HG03442 (cell line): ENCODE measurements at regions not wholly inside any gene's neighbourhood (a gene's known extent, or its start where the extent isn't known, plus 50 kb on each side); places are given as distances from the start of the nearest gene placed in this dataset.

Experiments
- ATAC-seq: cut with Tn5 transposase; IDR thresholded peaks from one replicate; pipeline ENCODE4 v1.9.1; 2021; ENCODE audit warnings: mild to moderate bottlenecking, moderate library complexity; ENCODE audit not compliant: unreplicated experiment

- ATAC-seq, result no peak
Measured at GRCh38 chr6:141261672-141262060, 871.1 kb upstream of the GJE1 start.

GRCh38 chr6:141261016-141261671 lies 871.6 kb upstream of the GJE1 start:
- ATAC-seq, result no peak

DNA sequence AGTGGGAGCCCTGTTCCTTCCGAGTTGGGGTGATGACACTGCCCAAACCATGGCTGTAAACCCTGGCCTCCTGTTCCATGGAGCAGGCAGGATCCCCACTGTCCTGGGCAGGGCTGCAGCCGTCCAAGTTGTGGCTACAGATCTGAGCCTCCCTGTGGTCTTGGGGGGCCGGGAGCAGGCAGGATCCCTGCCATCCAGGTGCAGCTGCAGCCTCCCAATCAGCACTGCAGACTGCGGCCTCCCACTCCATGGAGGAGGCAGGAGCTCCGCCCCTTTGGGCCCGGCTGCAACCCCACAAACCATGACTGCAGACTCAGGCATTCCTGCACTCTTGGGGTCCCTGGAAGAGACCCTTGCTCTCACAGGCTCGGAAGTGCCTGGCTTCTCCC lies 872.1 kb upstream of the GJE1 start:
- no peak for ATAC-seq

- ATAC-seq, result no peak
Measured at GRCh38 chr6:141259807-141260206, 872.9 kb upstream of the GJE1 start.

GRCh38 chr6:141259091-141259490 lies 873.6 kb upstream of the GJE1 start:
- no peak for ATAC-seq

DNA sequence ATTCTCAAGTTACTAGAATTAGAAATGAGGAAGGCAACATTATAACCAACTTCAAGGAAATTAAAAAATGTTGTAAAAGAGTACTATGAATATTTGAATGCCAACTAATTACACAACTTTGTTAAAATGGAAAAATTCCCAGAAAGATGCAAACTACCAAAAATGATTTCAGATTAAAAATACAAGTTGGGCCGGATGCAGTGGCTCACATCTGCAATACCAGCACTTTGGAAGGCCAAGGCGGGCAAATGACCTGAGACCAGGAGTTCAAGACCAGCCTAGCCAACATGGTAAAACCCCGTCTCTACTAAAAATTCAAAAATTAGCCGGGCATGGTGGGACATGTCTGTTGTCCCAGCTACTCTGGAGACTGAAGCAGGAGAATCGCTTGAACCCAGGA lies 874.2 kb upstream of the GJE1 start:
- ATAC-seq, result no peak

GRCh38 chr6:141254336-141254735 lies 878.4 kb upstream of the GJE1 start:
- no peak for ATAC-seq

- no peak for ATAC-seq
Measured at GRCh38 chr6:141252828-141253608, 879.7 kb upstream of the GJE1 start.

DNA sequence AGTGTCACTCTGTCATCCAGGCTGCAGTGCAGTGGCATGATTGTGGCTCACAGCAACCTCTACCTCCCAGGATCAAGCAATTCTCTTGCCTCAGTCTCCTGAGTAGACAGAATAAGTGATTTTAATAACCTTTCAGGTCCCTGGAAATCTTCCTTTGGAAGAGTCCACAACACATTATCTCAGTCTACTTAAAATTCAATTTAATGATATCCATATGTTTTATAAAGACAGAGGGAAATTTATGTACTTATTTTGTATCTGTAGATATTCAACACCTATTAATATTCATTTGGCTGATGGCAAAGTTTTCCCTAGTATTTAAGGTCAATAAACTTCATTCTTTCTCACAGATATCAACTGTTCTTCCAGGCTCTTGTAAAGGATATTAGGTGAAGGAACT lies 881.4 kb upstream of the GJE1 start:
- ATAC-seq, result no peak

DNA sequence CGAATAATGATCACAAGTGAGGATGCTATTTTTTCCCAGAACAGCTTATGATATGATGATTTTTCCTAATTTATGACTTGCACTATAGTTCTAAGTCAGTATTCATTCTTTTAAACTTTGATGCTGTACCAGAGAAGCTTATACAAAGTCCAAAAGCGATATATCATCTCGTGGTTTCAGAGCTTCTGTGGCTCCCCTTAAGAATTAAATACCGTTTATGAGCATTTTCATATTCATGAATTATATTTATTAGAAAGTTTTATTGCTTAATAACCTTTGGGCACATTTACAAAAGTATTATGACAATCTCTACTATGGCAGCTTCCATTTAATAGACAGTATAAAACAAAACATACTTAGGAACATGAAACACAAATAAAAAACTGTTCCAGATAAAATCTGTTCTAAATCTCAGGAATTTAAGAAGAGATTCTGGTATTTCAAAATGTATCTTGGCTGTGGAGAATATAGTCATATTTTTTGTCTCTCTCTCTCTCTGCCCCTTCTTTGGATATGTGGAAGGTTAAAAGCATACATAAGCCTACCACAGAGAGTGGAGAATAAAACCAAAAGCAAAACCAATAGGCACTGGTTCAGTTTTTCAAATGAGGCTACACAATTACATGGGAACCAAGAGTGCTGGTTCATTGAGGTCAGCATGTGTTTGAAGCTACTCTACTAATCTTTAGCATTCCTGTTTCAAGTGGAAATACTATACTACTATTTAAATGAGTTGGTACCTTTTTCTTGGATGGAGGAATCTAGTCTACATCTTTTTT lies 884.5 kb upstream of the GJE1 start:
- ATAC-seq, result no peak

GRCh38 chr6:141244366-141244765 lies 888.4 kb upstream of the GJE1 start:
- ATAC-seq, result no peak

GRCh38 chr6:141242957-141243356 lies 889.8 kb upstream of the GJE1 start:
- ATAC-seq, result no peak

DNA sequence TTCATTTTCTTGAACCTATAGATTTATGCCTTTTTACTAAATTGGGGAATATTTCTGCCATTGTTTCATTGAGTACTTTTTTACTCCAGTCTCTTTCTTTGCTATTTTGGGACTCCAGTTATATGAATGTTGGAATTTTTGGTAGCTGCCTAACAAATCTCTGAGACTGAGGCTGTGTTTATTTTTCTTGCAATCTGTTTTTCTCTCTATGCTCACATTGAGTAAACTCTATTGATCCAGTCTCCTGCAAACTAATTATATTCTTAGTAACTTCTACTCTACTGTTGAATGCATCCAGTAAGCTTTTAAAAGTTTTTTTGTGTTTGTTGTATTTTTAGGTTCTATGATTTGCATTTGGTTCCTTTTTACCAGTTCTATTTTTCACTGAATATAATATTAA lies 903.4 kb upstream of the GJE1 start:
- no peak for ATAC-seq

DNA sequence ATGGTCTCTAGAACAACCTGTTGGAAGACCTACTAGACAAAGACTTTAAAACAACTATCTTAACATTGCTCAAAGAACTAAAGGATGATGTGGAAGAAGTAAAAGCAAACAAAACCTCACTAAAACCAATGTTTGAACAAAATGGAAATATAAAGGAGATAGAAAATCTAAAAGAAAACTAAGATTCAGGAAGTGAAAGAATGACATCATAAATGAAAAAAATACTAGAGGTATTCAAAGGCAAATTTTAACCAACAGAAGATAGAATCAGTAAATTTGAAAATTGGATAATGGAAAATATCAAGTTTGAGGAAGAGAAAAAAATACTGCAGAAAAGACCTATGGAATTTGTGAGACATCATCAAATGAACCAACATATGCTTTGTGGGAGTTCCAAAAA lies 914.1 kb upstream of the GJE1 start:
- no peak for ATAC-seq

- no peak for ATAC-seq
Measured at GRCh38 chr6:141216726-141217125, 916.0 kb upstream of the GJE1 start.

GRCh38 chr6:141212296-141212695 lies 920.4 kb upstream of the GJE1 start:
- ATAC-seq, result no peak

GRCh38 chr6:141211845-141212244 lies 920.9 kb upstream of the GJE1 start:
- ATAC-seq, result no peak

DNA sequence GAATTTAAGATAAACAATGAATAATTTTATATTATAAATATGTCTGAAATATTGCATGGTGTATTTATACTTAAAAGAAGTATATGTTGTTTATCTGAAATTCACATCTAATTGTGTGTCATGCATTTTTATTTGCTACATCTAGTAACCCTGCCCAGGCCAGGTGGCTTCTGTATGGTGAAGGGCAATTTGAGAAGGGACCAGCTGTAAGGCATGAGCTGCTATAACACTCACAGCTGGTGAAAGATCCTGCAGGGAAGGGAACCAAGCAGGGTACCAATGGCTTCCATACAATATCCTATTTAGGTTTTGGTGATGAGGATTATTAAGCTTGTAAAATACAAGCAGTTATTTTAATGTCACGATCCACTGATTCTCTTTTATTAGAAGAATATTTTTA lies 921.8 kb upstream of the GJE1 start:
- no peak for ATAC-seq

GRCh38 chr6:141209890-141210289 lies 922.8 kb upstream of the GJE1 start:
- no peak for ATAC-seq

DNA sequence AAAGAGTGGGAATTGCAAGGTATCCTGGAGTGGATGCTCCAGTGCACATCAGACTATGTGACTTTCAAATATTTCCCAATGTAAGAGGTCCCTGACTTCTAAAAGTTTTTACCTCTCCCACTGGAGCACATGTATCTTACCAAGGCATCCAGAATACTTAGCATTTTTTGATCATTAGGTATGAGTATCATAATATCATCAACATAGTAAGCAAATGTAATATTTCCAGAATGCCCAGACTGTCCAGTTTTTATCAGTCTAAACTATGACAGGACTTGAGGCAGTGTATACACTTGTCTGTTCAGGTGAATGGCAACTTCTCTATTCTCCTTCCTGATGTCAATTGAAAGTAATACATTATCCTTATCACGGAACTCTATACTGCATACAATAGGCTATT lies 924.6 kb upstream of the GJE1 start:
- no peak for ATAC-seq

GRCh38 chr6:141203902-141204575 lies 928.7 kb upstream of the GJE1 start:
- ATAC-seq, result no peak
